ENCODE measurements at regions not wholly inside any gene's neighbourhood (a gene's known extent, or its start where the extent isn't known, plus 50 kb on each side); places are given as distances from the start of the nearest gene placed in this dataset.

- Histone ChIP-seq H3K4me1 (ENCODE audit: control insufficient read depth, insufficient read depth, low read length) (no peaks in the 10 kb centered on the region), H3K27me3 (ENCODE audit: control insufficient read depth, insufficient read depth, low read length) (no peaks in the 10 kb centered on the region), H3K27ac (ENCODE audit: low read length) (no peak overlapping the region), H3K9me3 (ENCODE audit: control insufficient read depth, insufficient read depth, low read depth, low read length) (no peaks in the 10 kb centered on the region), H3K36me3 (ENCODE audit: control insufficient read depth, insufficient read depth, low read length) (no peaks in the 10 kb centered on the region), H3K4me3 (ENCODE audit: low read depth in 2 of 2, low read length in 2 of 2) (no peak overlapping the region)
- TF ChIP-seq TCF7L2 (IDR thresholded peaks at IDR 0.05; ENCODE audit: low read depth, low read length) (no peak), CTCF (IDR thresholded peaks at IDR 0.05) (no peak), SIN3A (IDR thresholded peaks at IDR 0.05; ENCODE audit: borderline replicate concordance, insufficient read depth, low read depth, low read length) (no peak), POLR2AphosphoS5 (IDR thresholded peaks at IDR 0.05; ENCODE audit: low read depth, low read length) (no peak)
- TF ChIP-seq, protein P1, sequence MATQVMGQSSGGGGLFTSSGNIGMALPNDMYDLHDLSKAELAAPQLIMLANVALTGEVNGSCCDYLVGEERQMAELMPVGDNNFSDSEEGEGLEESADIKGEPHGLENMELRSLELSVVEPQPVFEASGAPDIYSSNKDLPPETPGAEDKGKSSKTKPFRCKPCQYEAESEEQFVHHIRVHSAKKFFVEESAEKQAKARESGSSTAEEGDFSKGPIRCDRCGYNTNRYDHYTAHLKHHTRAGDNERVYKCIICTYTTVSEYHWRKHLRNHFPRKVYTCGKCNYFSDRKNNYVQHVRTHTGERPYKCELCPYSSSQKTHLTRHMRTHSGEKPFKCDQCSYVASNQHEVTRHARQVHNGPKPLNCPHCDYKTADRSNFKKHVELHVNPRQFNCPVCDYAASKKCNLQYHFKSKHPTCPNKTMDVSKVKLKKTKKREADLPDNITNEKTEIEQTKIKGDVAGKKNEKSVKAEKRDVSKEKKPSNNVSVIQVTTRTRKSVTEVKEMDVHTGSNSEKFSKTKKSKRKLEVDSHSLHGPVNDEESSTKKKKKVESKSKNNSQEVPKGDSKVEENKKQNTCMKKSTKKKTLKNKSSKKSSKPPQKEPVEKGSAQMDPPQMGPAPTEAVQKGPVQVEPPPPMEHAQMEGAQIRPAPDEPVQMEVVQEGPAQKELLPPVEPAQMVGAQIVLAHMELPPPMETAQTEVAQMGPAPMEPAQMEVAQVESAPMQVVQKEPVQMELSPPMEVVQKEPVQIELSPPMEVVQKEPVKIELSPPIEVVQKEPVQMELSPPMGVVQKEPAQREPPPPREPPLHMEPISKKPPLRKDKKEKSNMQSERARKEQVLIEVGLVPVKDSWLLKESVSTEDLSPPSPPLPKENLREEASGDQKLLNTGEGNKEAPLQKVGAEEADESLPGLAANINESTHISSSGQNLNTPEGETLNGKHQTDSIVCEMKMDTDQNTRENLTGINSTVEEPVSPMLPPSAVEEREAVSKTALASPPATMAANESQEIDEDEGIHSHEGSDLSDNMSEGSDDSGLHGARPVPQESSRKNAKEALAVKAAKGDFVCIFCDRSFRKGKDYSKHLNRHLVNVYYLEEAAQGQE (IDR thresholded peaks at IDR 0.05; ENCODE audit: insufficient read depth in 1 of 2, low read depth in 2 of 2, low read length in 1 of 2) = no peak
- no peak for ATAC-seq
- DNase-seq (ENCODE audit: low read depth, low spot score) = no peak
- intact Hi-C loops (cut with micrococcal nuclease; ENCODE audit: unreplicated experiment) (no loop called here), in situ Hi-C loops (cut with HindIII; ENCODE audit: low pct_unique_long_range_greater_than_20kb, low sequenced_read_pairs) (no loop called here)
- ChIA-PET POLR2A (no interaction called here), CTCF (no interaction called here)
- no TSS peak for BruUV-seq (replicated peaks)
Observed at GRCh38 chr21:20703112-20703767, 295.0 kb upstream of the NCAM2 start.

GRCh38 chr21:20720623-20721022, 277.6 kb upstream of the NCAM2 start:
- DNase-seq (ENCODE audit: low read depth, low spot score) (no peak), ATAC-seq (no peak)
- in situ Hi-C loops (cut with HindIII; ENCODE audit: low pct_unique_long_range_greater_than_20kb, low sequenced_read_pairs) = no loop called here
- H3K9me3 ChIP-seq (ENCODE audit: control insufficient read depth, insufficient read depth, low read depth, low read length) = no peaks in the 10 kb centered on the region
- no TSS peak for BruUV-seq (replicated peaks)
- no peak overlapping the region for H3K4me3 ChIP-seq (ENCODE audit: low read depth in 2 of 2, low read length in 2 of 2)
- ChIA-PET CTCF (no interaction called here), POLR2A (no interaction called here)
- no peak overlapping the region for H3K27ac ChIP-seq (ENCODE audit: low read length)
- TF ChIP-seq POLR2AphosphoS5 (IDR thresholded peaks at IDR 0.05; ENCODE audit: low read depth, low read length) (no peak), SIN3A (IDR thresholded peaks at IDR 0.05; ENCODE audit: borderline replicate concordance, insufficient read depth, low read depth, low read length) (no peak), TCF7L2 (IDR thresholded peaks at IDR 0.05; ENCODE audit: low read depth, low read length) (no peak), CTCF (IDR thresholded peaks at IDR 0.05) (no peak)
- TF ChIP-seq, protein P1 (IDR thresholded peaks at IDR 0.05; ENCODE audit: insufficient read depth in 1 of 2, low read depth in 2 of 2, low read length in 1 of 2) = no peak
- no peaks in the 10 kb centered on the region for H3K27me3 ChIP-seq (ENCODE audit: control insufficient read depth, insufficient read depth, low read length)
- H3K36me3 ChIP-seq (ENCODE audit: control insufficient read depth, insufficient read depth, low read length) = no peaks in the 10 kb centered on the region
- H3K4me1 ChIP-seq (ENCODE audit: control insufficient read depth, insufficient read depth, low read length) = no peaks in the 10 kb centered on the region
- intact Hi-C loops (cut with micrococcal nuclease; ENCODE audit: unreplicated experiment) = no loop called here
